ENCODE measurements at regions not wholly inside any gene's neighbourhood (a gene's known extent, or its start where the extent isn't known, plus 50 kb on each side); places are given as distances from the start of the nearest gene placed in this dataset.
"Not testable (repeated sequence)": the region's sequence is repeated elsewhere in the genome, so short reads cannot be mapped to it uniquely, and the experiment has no call there.

GRCh38 chr3:153980252-153980590, 141.0 kb upstream of the ARHGEF26 start (continued):
- TF ChIP-seq TARDBP (IDR thresholded peaks at IDR 0.05; ENCODE audit: borderline replicate concordance) = no peak
- no peak for TF ChIP-seq LARP7 (IDR thresholded peaks at IDR 0.05)
- no peak for TF ChIP-seq EZH2 (IDR thresholded peaks at IDR 0.05; ENCODE audit: borderline replicate concordance, control insufficient read depth, low read depth, low read length)
- no peak for TF ChIP-seq MTA2 (IDR thresholded peaks at IDR 0.05; ENCODE audit: low read depth)
- no peak for TF ChIP-seq POLR2AphosphoS5 (IDR thresholded peaks at IDR 0.05; ENCODE audit: low read length)
- TF ChIP-seq IRF4 (IDR thresholded peaks at IDR 0.05; ENCODE audit: low read depth, low read length) = no peak
- TF ChIP-seq STAT1 (conservative IDR thresholded peaks at IDR 0.05) = no peak

GRCh38 chr3:153997364-153997763, 123.8 kb upstream of the ARHGEF26 start:
- H3K4me1 ChIP-seq (ENCODE audit: control insufficient read depth, insufficient read depth, low read length); POLR2A ChIA-PET; H3K4me3 ChIP-seq; H3K36me3 ChIP-seq (ENCODE audit: control insufficient read depth in 2 of 2, insufficient read depth in 2 of 2, low read length in 1 of 2); intact Hi-C loops (cut with micrococcal nuclease; ENCODE audit: unreplicated experiment); DNase-seq (ENCODE audit: low read depth, low spot score); H3K9ac ChIP-seq (ENCODE audit: control insufficient read depth, insufficient read depth, low read length); in situ Hi-C loops (cut with MboI); FAIRE-seq; H3K9me3 ChIP-seq (replicated peaks; ENCODE audit: control insufficient read depth, insufficient read depth, low read length); RAD21 ChIA-PET (ENCODE audit: unreplicated experiment); BruUV-seq (replicated peaks); CTCF ChIA-PET; H3K4me2 ChIP-seq (ENCODE audit: control insufficient read depth, insufficient read depth); H3K27ac ChIP-seq (ENCODE audit: control insufficient read depth, insufficient read depth); H3K27me3 ChIP-seq (replicated peaks in 1 of 2; ENCODE audit: control insufficient read depth in 2 of 2, insufficient read depth in 2 of 2, low read length in 1 of 2); H3K79me2 ChIP-seq (ENCODE audit: control insufficient read depth, insufficient read depth, low read length); H4K20me1 ChIP-seq (ENCODE audit: control insufficient read depth, insufficient read depth); H2AFZ ChIP-seq (ENCODE audit: control insufficient read depth, low read depth, low read length); SMC1A ChIA-PET (ENCODE audit: uncharacterized antibody, unreplicated experiment): not testable (repeated sequence)
- TF ChIP-seq RAD21 (IDR thresholded peaks at IDR 0.05; ENCODE audit: insufficient read depth, low read depth, low read length) (peak; percentile 41), CTCF (IDR thresholded peaks at IDR 0.05 in 2 of 3, conservative IDR thresholded peaks at IDR 0.05 in 1 of 3; ENCODE audit: control insufficient read depth in 2 of 3, extremely low read depth in 1 of 3, insufficient read depth in 1 of 3, low read depth in 3 of 3, low read length in 3 of 3) (peak; percentile 16 to 26 (median 21); a peak in 3 of 6 replicates)
- WGBS (ENCODE audit: insufficient coverage, insufficient replicate concordance, low lambda C conversion rate, missing lambda C conversion rate) = no CpG with 5 or more reads among the region's 1 CpG
- peak; percentile 52; the same call in 1 of the 3 replicates for ATAC-seq

Data from GM12878 (cell line).